Left ventricle myocardium inferior (tissue), 1 donor: ENCODE measurements at regions not wholly inside any gene's neighbourhood (a gene's known extent, or its start where the extent isn't known, plus 50 kb on each side); places are given as distances from the start of the nearest gene placed in this dataset.

Experiments
- DNase-seq: peaks from one replicate; pipeline ENCODE4 v3.0.0-alpha.2; 2020
- H3K27ac ChIP-seq: fragments of 200-600 bp; replicated peaks from 2 replicates; pipeline ENCODE4 v1.8.0; 2021
- H3K27me3 ChIP-seq: fragments of 200-600 bp; 2 replicates; pipeline ENCODE4 v1.8.0; 2021; ENCODE audit warnings: low read depth
- H3K36me3 ChIP-seq: fragments of 200-600 bp; 2 replicates; pipeline ENCODE4 v1.8.0; 2021
- H3K4me1 ChIP-seq: fragments of 200-600 bp; 2 replicates; pipeline ENCODE4 v1.8.0; 2021
- H3K4me3 ChIP-seq: fragments of 200-600 bp; 2 replicates; pipeline ENCODE4 v1.8.0; 2021; ENCODE audit warnings: mild to moderate bottlenecking, moderate library complexity
- H3K9me3 ChIP-seq: fragments of 200-600 bp; replicated peaks from 2 replicates; pipeline ENCODE4 v1.8.0; 2021
- CTCF ChIP-seq: fragments of 200-600 bp; IDR thresholded peaks from 2 replicates; pipeline ENCODE4 v1.8.0; 2021; ENCODE audit warnings: antibody characterized with exemption, mild to moderate bottlenecking, borderline replicate concordance
- intact Hi-C: fragments of 100-400 bp; cut with micrococcal nuclease; formaldehyde crosslinking; loops from one replicate; pipeline ENCODE4 v1.11.0; 2022
- donor health status: DM: no; HTN: yes; CAD: no; lungs with severe emphysema.

- TF ChIP-seq CTCF = no peak
- H3K27me3 ChIP-seq = no peaks in the 10 kb centered on the region
- intact Hi-C loops = no loop called here
These were observed 417.5 kb downstream of the LRIG3 start for GRCh38 chr12:58502841-58503240.

GRCh38 chr12:58503731-58504130 is 416.6 kb downstream of the LRIG3 start:
- H3K4me3 ChIP-seq = no peak overlapping the region
- TF ChIP-seq CTCF = no peak
- no peak overlapping the region for H3K27ac ChIP-seq
- no peaks in the 10 kb centered on the region for H3K27me3 ChIP-seq
- intact Hi-C loops = no loop called here
- H3K4me1 ChIP-seq = no peaks in the 10 kb centered on the region
- no peak for DNase-seq
- no peaks in the 10 kb centered on the region for H3K9me3 ChIP-seq
- H3K36me3 ChIP-seq = no peaks in the 10 kb centered on the region

More at GRCh38 chr12:58502841-58503240, 417.5 kb downstream of the LRIG3 start:
- no peaks in the 10 kb centered on the region for H3K4me1 ChIP-seq
- no peaks in the 10 kb centered on the region for H3K36me3 ChIP-seq
- H3K9me3 ChIP-seq = no peaks in the 10 kb centered on the region
- H3K27ac ChIP-seq = no peak overlapping the region
- no peak for DNase-seq
- H3K4me3 ChIP-seq = no peak overlapping the region

GRCh38 chr12:58504143-58504938 is 416.0 kb downstream of the LRIG3 start:
- Histone ChIP-seq H3K27ac (no peak overlapping the region), H3K4me1 (no peaks in the 10 kb centered on the region), H3K9me3 (no peaks in the 10 kb centered on the region), H3K27me3 (no peaks in the 10 kb centered on the region), H3K36me3 (no peaks in the 10 kb centered on the region), H3K4me3 (no peak overlapping the region)
- no peak for DNase-seq
- no peak for TF ChIP-seq CTCF
- intact Hi-C loops = no loop called here

- intact Hi-C loops = no loop called here
- H3K4me3 ChIP-seq = no peak overlapping the region
- H3K36me3 ChIP-seq = no peaks in the 10 kb centered on the region
- no peaks in the 10 kb centered on the region for H3K9me3 ChIP-seq
- no peaks in the 10 kb centered on the region for H3K4me1 ChIP-seq
- DNase-seq = no peak
- no peaks in the 10 kb centered on the region for H3K27me3 ChIP-seq
- no peak overlapping the region for H3K27ac ChIP-seq
- TF ChIP-seq CTCF = no peak
These were observed 411.0 kb downstream of the LRIG3 start for GRCh38 chr12:58509116-58509885.

- no peak for DNase-seq
- no peak for TF ChIP-seq CTCF
- no peaks in the 10 kb centered on the region for H3K36me3 ChIP-seq
- peaks cover 20% of the 10 kb centered on the region for H3K9me3 ChIP-seq
- intact Hi-C loops = no loop called here
- H3K4me1 ChIP-seq = no peaks in the 10 kb centered on the region
- H3K4me3 ChIP-seq = no peak overlapping the region
- no peak overlapping the region for H3K27ac ChIP-seq
- H3K27me3 ChIP-seq = no peaks in the 10 kb centered on the region
These were observed 406.9 kb downstream of the LRIG3 start for GRCh38 chr12:58513301-58513834.
